ENCODE measurements at regions not wholly inside any gene's neighbourhood (a gene's known extent, or its start where the extent isn't known, plus 50 kb on each side); places are given as distances from the start of the nearest gene placed in this dataset.

- TF ChIP-seq CTCF (IDR thresholded peaks at IDR 0.05) (no peak), POLR2A (IDR thresholded peaks at IDR 0.05) (no peak), EP300 (IDR thresholded peaks at IDR 0.05) (no peak), POLR2AphosphoS5 (IDR thresholded peaks at IDR 0.05) (no peak)
Observed at GRCh38 chr2:147487978-147488289, 356.9 kb upstream of the ACVR2A start.

Measured in suprapubic skin (tissue), 4 donors.